H1 (cell line): ENCODE measurements at regions not wholly inside any gene's neighbourhood (a gene's known extent, or its start where the extent isn't known, plus 50 kb on each side); places are given as distances from the start of the nearest gene placed in this dataset.

ENCODE experiments used
- CTCF ChIA-PET: fragments of 300-600 bp; sonication (Branson Sonifier 250); formaldehyde crosslinking; loops from one replicate; lab custom pipeline; 2021; ENCODE audit not compliant: partially characterized antibody; lab: Charles Lee
- POLR2A ChIA-PET: fragments of 300-600 bp; sonication (Branson Sonifier 250); formaldehyde crosslinking; loops from one replicate; lab custom pipeline; 2021; ENCODE audit warnings: inconsistent platforms; ENCODE audit not compliant: partially characterized antibody; lab: Charles Lee
- DNase-seq, 2 experiments: peaks; one replicate each; pipeline versions ENCODE4 v3.0.0 to v3.0.0-alpha.2; 2010 to 2022; ENCODE audit warnings: low spot score in 2 of 2, low read depth in 1 of 2, mixed read lengths in 1 of 2
- FAIRE-seq: peaks from 2 replicates; lab custom pipeline; 2011; peaks lifted over from hg19 to GRCh38; lab: Jason Lieb, UNC
- H2AFZ ChIP-seq: 2 replicates; pipeline ENCODE4 v1.8.1; 2012; ENCODE audit warnings: low read length, inconsistent platforms
- H2AK5ac ChIP-seq: 2 replicates; pipeline ENCODE4 v1.6.1; 2013; ENCODE audit warnings: low read depth, low read length
- H2BK120ac ChIP-seq: replicated peaks from 2 replicates; pipeline ENCODE3; 2013; ENCODE audit warnings: low read depth, low read length, inconsistent platforms
- H2BK12ac ChIP-seq: 2 replicates; pipeline ENCODE4 v1.6.1; 2013; ENCODE audit warnings: low read depth, low read length
- H2BK15ac ChIP-seq: 2 replicates; pipeline ENCODE4 v1.6.1; 2013; ENCODE audit warnings: low read length
- H2BK20ac ChIP-seq: 2 replicates; pipeline ENCODE4 v1.6.1; 2013; ENCODE audit warnings: low read length
- H2BK5ac ChIP-seq: 2 replicates; pipeline ENCODE4 v1.6.1; 2013; ENCODE audit warnings: low read depth, low read length
- H3K14ac ChIP-seq: 2 replicates; pipeline ENCODE4 v1.6.1; 2013; ENCODE audit warnings: inconsistent platforms; ENCODE audit not compliant: insufficient read length
- H3K18ac ChIP-seq: 2 replicates; pipeline ENCODE4 v1.6.1; 2013; ENCODE audit warnings: low read length; ENCODE audit errors: extremely low read depth
- H3K23ac ChIP-seq: 2 replicates; pipeline ENCODE4 v1.6.1; 2013; ENCODE audit warnings: inconsistent platforms; ENCODE audit not compliant: insufficient read length
- H3K23me2 ChIP-seq: 2 replicates; pipeline ENCODE4 v1.6.1; 2013; ENCODE audit warnings: low read depth, low read length
- H3K27ac ChIP-seq: 2 replicates; pipeline ENCODE4 v1.6.1; 2011; ENCODE audit warnings: low read depth, low read length, inconsistent platforms
- H3K27me3 ChIP-seq, 4 experiments: replicated peaks in 1 of 4; 1 replicate in 1 of 4; 2 replicates in 3 of 4; pipeline versions ENCODE4 v1.6.1 to v1.8.1; 2011 to 2013; ENCODE audit warnings: low read length in 3 of 4, mild to moderate bottlenecking in 3 of 4, inconsistent platforms in 2 of 4, mixed read lengths in 2 of 4, moderate library complexity in 1 of 4; ENCODE audit not compliant: control insufficient read depth in 3 of 4, insufficient read depth in 3 of 4; ENCODE audit errors: extremely low read depth in 1 of 4
- H3K36me3 ChIP-seq, 4 experiments: 2 replicates each; pipeline versions ENCODE4 v1.6.1 to v1.8.1; 2011 to 2013; ENCODE audit warnings: mild to moderate bottlenecking in 4 of 4, low read length in 3 of 4, moderate library complexity in 2 of 4, control low read depth in 1 of 4, inconsistent platforms in 1 of 4; ENCODE audit not compliant: insufficient read depth in 4 of 4, control insufficient read depth in 2 of 4
- H3K4ac ChIP-seq: replicated peaks from 2 replicates; pipeline ENCODE3; 2013; ENCODE audit warnings: low read length, low read depth, mixed read lengths, inconsistent platforms; ENCODE audit not compliant: insufficient read length
- H3K4me1 ChIP-seq, 4 experiments: replicated peaks in 1 of 4; 1 replicate in 1 of 4; 2 replicates in 3 of 4; pipeline versions ENCODE4 v1.6.1 to v1.8.1; 2011 to 2013; ENCODE audit warnings: low read length in 3 of 4, inconsistent platforms in 2 of 4, mixed read lengths in 1 of 4; ENCODE audit not compliant: insufficient read depth in 4 of 4, control insufficient read depth in 3 of 4
- H3K4me2 ChIP-seq, 2 experiments: 2 replicates each; pipeline versions ENCODE4 v1.6.1 to v1.8.1; 2011 to 2013; ENCODE audit warnings: low read depth in 2 of 2, low read length in 2 of 2, control low read depth in 1 of 2, inconsistent platforms in 1 of 2, mild to moderate bottlenecking in 1 of 2; ENCODE audit not compliant: insufficient read depth in 1 of 2
- H3K4me3 ChIP-seq, 4 experiments: fragments of 200-600, 300-600 bp in 1 of 4; sonication (generic), shearing (Covaris generic), sonication (Bioruptor Twin) in 1 of 4; 2 replicates each; pipeline versions ENCODE4 v1.5.1 to v1.8.1; 2011 to 2016; ENCODE audit warnings: low read length in 4 of 4, low read depth in 3 of 4, control low read depth in 2 of 4, inconsistent platforms in 2 of 4, mild to moderate bottlenecking in 2 of 4, mixed read lengths in 1 of 4, moderate library complexity in 1 of 4; ENCODE audit not compliant: insufficient read depth in 2 of 4; ENCODE audit errors: extremely low read depth in 1 of 4
- H3K56ac ChIP-seq: replicated peaks from 2 replicates; pipeline ENCODE3; 2013; ENCODE audit warnings: low read depth, mild to moderate bottlenecking, mixed read lengths, low read length, inconsistent platforms; ENCODE audit not compliant: insufficient read length
- H3K79me1 ChIP-seq: 2 replicates; pipeline ENCODE4 v1.6.1; 2013; ENCODE audit warnings: low read depth, low read length, control low read depth
- H3K79me2 ChIP-seq, 2 experiments: 2 replicates each; pipeline versions ENCODE4 v1.6.1 to v1.8.1; 2012 to 2013; ENCODE audit warnings: low read length in 2 of 2, mild to moderate bottlenecking in 2 of 2, inconsistent platforms in 1 of 2; ENCODE audit not compliant: insufficient read depth in 2 of 2, control insufficient read depth in 1 of 2
- H3K9ac ChIP-seq, 4 experiments: replicated peaks in 1 of 4; 1 replicate in 1 of 4; 2 replicates in 3 of 4; pipeline versions ENCODE4 v1.6.1 to v1.8.1; 2011 to 2013; ENCODE audit warnings: low read depth in 3 of 4, low read length in 3 of 4, control low read depth in 2 of 4, mild to moderate bottlenecking in 2 of 4, moderate library complexity in 2 of 4, inconsistent platforms in 1 of 4; ENCODE audit errors: extremely low read depth in 1 of 4
- H3K9me3 ChIP-seq, 2 experiments: 2 replicates each; pipeline versions ENCODE4 v1.6.1 to v1.8.1; 2012 to 2013; ENCODE audit warnings: mild to moderate bottlenecking in 2 of 2, moderate library complexity in 2 of 2, control low read depth in 1 of 2, inconsistent platforms in 1 of 2, low read depth in 1 of 2, low read length in 1 of 2, mixed read lengths in 1 of 2; ENCODE audit not compliant: insufficient read depth in 2 of 2
- H4K20me1 ChIP-seq, 2 experiments: replicated peaks in 1 of 2; 2 replicates each; pipeline versions ENCODE3 to v1.8.1; 2011 to 2013; ENCODE audit warnings: inconsistent platforms in 2 of 2, low read length in 2 of 2, mild to moderate bottlenecking in 1 of 2; ENCODE audit not compliant: insufficient read depth in 2 of 2, control insufficient read depth in 1 of 2
- H4K5ac ChIP-seq: 2 replicates; pipeline ENCODE4 v1.6.1; 2013; ENCODE audit warnings: low read length, low read depth, mixed read lengths, inconsistent platforms; ENCODE audit not compliant: insufficient read length
- H4K8ac ChIP-seq: 2 replicates; pipeline ENCODE4 v1.8.0; 2013; ENCODE audit warnings: mild to moderate bottlenecking, moderate library complexity, low read length, inconsistent platforms; ENCODE audit not compliant: insufficient read depth; ENCODE audit errors: extremely low read depth
- H4K91ac ChIP-seq: replicated peaks from 2 replicates; pipeline ENCODE3; 2013; ENCODE audit warnings: low read length, mixed read lengths, inconsistent platforms; ENCODE audit not compliant: insufficient read length
- CEBPB ChIP-seq: IDR thresholded peaks from 2 replicates; pipeline ENCODE4 v1.6.1; 2012; ENCODE audit warnings: low read depth, low read length
- GTF2F1 ChIP-seq: IDR thresholded peaks from 2 replicates; pipeline ENCODE4 v1.6.1; 2012; ENCODE audit warnings: low read depth, low read length, improper control_type of control experiment, borderline replicate concordance
- WGBS, 2 experiments: shearing (Covaris generic) in 1 of 2; methylation state at CpG; one replicate each; pipeline versions ENCODE4 v1.1.6 to v1.1.7; 2013 to 2015; ENCODE audit warnings: low lambda C conversion rate in 2 of 2, mixed read lengths in 2 of 2, inconsistent platforms in 1 of 2, low coverage in 1 of 2, missing lambda C conversion rate in 1 of 2; ENCODE audit not compliant: insufficient replicate concordance in 2 of 2, insufficient coverage in 1 of 2, insufficient read length in 1 of 2; ENCODE audit errors: extremely low coverage in 1 of 2, missing lambda C conversion rate in 1 of 2; 5-methylcytosine and 5-hydroxymethylcytosine counted together

- no peak overlapping the region for H4K5ac ChIP-seq
- H2BK20ac ChIP-seq, result no peak overlapping the region
- no peak overlapping the region for H4K8ac ChIP-seq
- no peaks in the 10 kb centered on the region for H3K23me2 ChIP-seq
- no peak overlapping the region for H2BK12ac ChIP-seq
- H2AFZ ChIP-seq, result no peak overlapping the region
- no peak for TF ChIP-seq GTF2F1
- peak; percentile 74; the same call in 1 of the 2 replicates for TF ChIP-seq CEBPB
- H4K20me1 ChIP-seq, result no peaks in the 10 kb centered on the region
- no peak overlapping the region for H3K4me3 ChIP-seq
- no peak overlapping the region for H3K27ac ChIP-seq
- no peak overlapping the region for H3K14ac ChIP-seq
- no peak overlapping the region for H4K91ac ChIP-seq
- H3K4me2 ChIP-seq, result no peak overlapping the region
- CTCF ChIA-PET, result no interaction called here
- WGBS, 2 experiments, result 100% methylated on average over 2 of the region's 2 CpGs; no CpG with 5 or more reads in 1 of the 2 experiments
- no peak overlapping the region for H2BK120ac ChIP-seq
- no peak overlapping the region for H2BK5ac ChIP-seq
- H3K4me1 ChIP-seq, result no peaks in the 10 kb centered on the region
- H3K79me2 ChIP-seq, result no peaks in the 10 kb centered on the region
- FAIRE-seq (no peak), DNase-seq (no peak)
- H3K27me3 ChIP-seq, result no peaks in the 10 kb centered on the region
- no peak overlapping the region for H2BK15ac ChIP-seq
- H3K56ac ChIP-seq, result no peak overlapping the region
- H3K18ac ChIP-seq, result no peak overlapping the region
- POLR2A ChIA-PET, result no interaction called here
- no peaks in the 10 kb centered on the region for H3K36me3 ChIP-seq
- no peaks in the 10 kb centered on the region for H3K79me1 ChIP-seq
- no peak overlapping the region for H2AK5ac ChIP-seq
- no peak overlapping the region for H3K4ac ChIP-seq
- H3K9me3 ChIP-seq, result no peaks in the 10 kb centered on the region
- H3K23ac ChIP-seq, result no peak overlapping the region
- no peak overlapping the region for H3K9ac ChIP-seq
Observed at GRCh38 chr1:82373710-82374109, 573.0 kb downstream of the ADGRL2 start.
